HFF-Myc (cell line): ENCODE measurements at regions not wholly inside any gene's neighbourhood (a gene's known extent, or its start where the extent isn't known, plus 50 kb on each side); places are given as distances from the start of the nearest gene placed in this dataset.

ENCODE experiments used
- DNase-seq: peaks from one replicate; pipeline ENCODE4 v3.0.0-alpha.2; 2011; ENCODE audit warnings: low read depth; ENCODE audit errors: extremely low read depth
- H3K4me3 ChIP-seq: replicated peaks from 2 replicates; pipeline ENCODE4 v1.5.1; 2011; ENCODE audit warnings: low read depth, mild to moderate bottlenecking, control low read depth, low read length
- CTCF ChIP-seq: IDR thresholded peaks from 2 replicates; pipeline ENCODE4 v1.5.1; 2012; ENCODE audit warnings: mild to moderate bottlenecking, low read depth, low read length, control low read depth; ENCODE audit errors: missing control alignments

GRCh38 chr12:28991626-28992025, 157.5 kb upstream of the FAR2 start:
- TF ChIP-seq CTCF, result no peak
- H3K4me3 ChIP-seq, result no peak overlapping the region
- no peak for DNase-seq

DNA sequence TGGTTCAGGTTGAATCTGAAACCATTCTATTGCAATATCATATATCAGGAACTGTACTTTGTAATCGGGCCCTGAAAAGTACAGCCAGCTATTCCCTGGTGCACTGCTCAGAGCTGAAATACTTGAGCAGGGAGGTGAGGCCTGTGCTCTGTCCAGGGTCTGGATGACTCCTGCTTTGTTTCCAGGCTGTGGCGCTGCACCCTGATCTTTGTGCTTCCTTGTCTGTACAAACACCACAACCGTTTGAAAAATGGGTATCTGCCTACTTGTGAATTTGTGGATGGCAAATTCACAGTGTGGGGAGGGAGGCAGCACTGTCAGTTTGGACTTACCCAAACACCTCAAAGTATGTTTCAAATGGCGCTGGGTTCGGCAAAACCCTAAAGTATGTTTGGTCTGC, 155.4 kb upstream of the FAR2 start:
- no peak for DNase-seq
- no peak overlapping the region for H3K4me3 ChIP-seq
- no peak for TF ChIP-seq CTCF

DNA sequence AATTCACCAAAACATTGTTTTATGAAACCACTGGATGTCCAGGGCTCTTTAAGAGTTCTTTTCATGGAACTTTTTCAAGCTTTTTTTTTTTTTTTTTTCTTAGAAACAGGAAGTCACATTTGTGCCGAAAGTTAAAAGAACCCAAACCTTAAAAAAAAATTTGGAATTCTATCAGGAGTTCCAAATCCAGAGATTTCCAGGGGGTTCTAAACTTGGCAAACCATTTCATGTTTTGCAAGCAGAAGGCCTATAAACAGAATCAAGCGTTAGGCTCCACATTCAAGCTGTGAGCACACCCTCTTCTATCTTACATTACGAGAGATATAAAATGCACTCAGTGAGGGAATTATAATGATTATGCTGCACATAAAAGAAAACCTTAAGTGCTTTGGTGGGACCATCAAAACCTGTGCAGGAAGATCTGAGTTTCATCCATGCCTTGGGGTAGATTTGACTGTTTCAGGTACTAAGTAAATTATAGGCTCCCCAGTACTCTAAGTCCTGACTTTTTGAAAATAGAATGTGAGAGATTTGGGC, 154.8 kb upstream of the FAR2 start:
- H3K4me3 ChIP-seq, result no peak overlapping the region
- no peak for DNase-seq
- no peak for TF ChIP-seq CTCF

- DNase-seq, result no peak
- no peak for TF ChIP-seq CTCF
- no peak overlapping the region for H3K4me3 ChIP-seq
Measured at GRCh38 chr12:28996688-28997087, 152.4 kb upstream of the FAR2 start.

GRCh38 chr12:28998662-28999120, 150.4 kb upstream of the FAR2 start:
- H3K4me3 ChIP-seq, result no peak overlapping the region
- TF ChIP-seq CTCF, result peak; percentile 55
- peak; percentile 7 for DNase-seq

DNA sequence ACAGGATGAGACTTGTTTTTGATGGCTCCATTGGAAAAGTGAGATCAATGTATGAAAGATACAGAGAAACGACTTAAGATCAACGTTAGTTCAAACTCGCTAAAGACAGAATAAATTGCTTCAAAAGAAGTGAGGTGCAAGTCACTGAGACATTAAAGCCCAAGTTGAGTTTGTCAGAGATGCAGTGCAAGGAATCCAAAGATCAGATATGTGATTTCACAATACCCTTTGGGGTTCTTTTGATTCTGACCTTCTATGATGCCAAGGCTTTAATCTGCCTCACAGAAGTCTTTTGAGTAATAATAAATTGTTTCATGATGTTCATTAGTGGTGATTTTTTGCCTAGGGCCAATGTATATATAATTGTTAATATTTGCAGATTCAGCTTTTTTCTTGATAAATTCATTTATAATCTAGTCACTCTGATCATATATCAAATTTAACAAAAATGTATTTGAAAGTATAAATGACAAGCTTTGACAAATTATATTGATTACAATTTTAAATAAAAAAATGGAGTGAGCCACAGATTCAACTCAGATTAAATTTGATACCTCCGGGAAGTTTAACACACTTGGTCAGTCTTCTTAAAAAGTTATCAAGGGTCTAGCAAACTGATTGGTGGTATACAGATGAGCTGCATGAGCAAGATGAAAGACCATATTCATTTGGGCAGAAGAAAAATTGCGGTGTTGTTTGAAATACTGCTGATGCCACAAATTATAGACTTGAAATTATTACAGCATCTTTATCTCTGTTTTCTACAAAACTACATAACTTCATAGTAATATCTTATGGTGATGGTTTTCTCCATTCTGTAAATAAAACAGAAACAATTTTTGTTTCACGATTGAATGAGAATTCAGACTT, 144.8 kb upstream of the FAR2 start:
- TF ChIP-seq CTCF, result no peak

More for the DNA sequence above, 144.8 kb upstream of the FAR2 start:
- no peak overlapping the region for H3K4me3 ChIP-seq
- DNase-seq, result no peak
